ENCODE measurements at regions not wholly inside any gene's neighbourhood (a gene's known extent, or its start where the extent isn't known, plus 50 kb on each side); places are given as distances from the start of the nearest gene placed in this dataset.
A peak's percentile ranks its signal among the peaks of the same experiment; 100 is the strongest.

- Histone ChIP-seq H3K27me3 (ENCODE audit: insufficient read depth, low read length) (no peaks in the 10 kb centered on the region), H3K79me2 (ENCODE audit: control insufficient read depth, insufficient read depth, low read length, unreplicated experiment) (no peaks in the 10 kb centered on the region), H3K4me1 (ENCODE audit: control insufficient read depth, insufficient read depth, low read length, unreplicated experiment) (peaks cover 16% of the 10 kb centered on the region), H3K4me3 (ENCODE audit: low read depth, low read length) (no peak overlapping the region), H3K27ac (ENCODE audit: low read depth, low read length) (peak overlapping the region; percentile 74), H2AFZ (ENCODE audit: low read length, unreplicated experiment) (peak overlapping the region; percentile 81), H3K36me3 (ENCODE audit: insufficient read depth, low read length) (no peaks in the 10 kb centered on the region)
Measured at GRCh38 chr20:11716239-11716944, 201.3 kb upstream of the BTBD3 start.

GRCh38 chr20:11716945-11717248, 200.8 kb upstream of the BTBD3 start:
- no peak overlapping the region for H2AFZ ChIP-seq (ENCODE audit: low read length, unreplicated experiment)
- no peak overlapping the region for H3K4me3 ChIP-seq (ENCODE audit: low read depth, low read length)
- H3K27ac ChIP-seq (ENCODE audit: low read depth, low read length) = peak overlapping the region; percentile 74
- no peaks in the 10 kb centered on the region for H3K79me2 ChIP-seq (ENCODE audit: control insufficient read depth, insufficient read depth, low read length, unreplicated experiment)
- H3K4me1 ChIP-seq (ENCODE audit: control insufficient read depth, insufficient read depth, low read length, unreplicated experiment) = peaks cover 16% of the 10 kb centered on the region
- no peaks in the 10 kb centered on the region for H3K36me3 ChIP-seq (ENCODE audit: insufficient read depth, low read length)
- H3K27me3 ChIP-seq (ENCODE audit: insufficient read depth, low read length) = no peaks in the 10 kb centered on the region

GRCh38 chr20:11717562-11717961, 200.1 kb upstream of the BTBD3 start:
- Histone ChIP-seq H3K27me3 (ENCODE audit: insufficient read depth, low read length) (no peaks in the 10 kb centered on the region), H3K27ac (ENCODE audit: low read depth, low read length) (no peak overlapping the region), H3K79me2 (ENCODE audit: control insufficient read depth, insufficient read depth, low read length, unreplicated experiment) (no peaks in the 10 kb centered on the region), H2AFZ (ENCODE audit: low read length, unreplicated experiment) (no peak overlapping the region), H3K4me1 (ENCODE audit: control insufficient read depth, insufficient read depth, low read length, unreplicated experiment) (peaks cover 16% of the 10 kb centered on the region), H3K4me3 (ENCODE audit: low read depth, low read length) (no peak overlapping the region), H3K36me3 (ENCODE audit: insufficient read depth, low read length) (no peaks in the 10 kb centered on the region)

DNA sequence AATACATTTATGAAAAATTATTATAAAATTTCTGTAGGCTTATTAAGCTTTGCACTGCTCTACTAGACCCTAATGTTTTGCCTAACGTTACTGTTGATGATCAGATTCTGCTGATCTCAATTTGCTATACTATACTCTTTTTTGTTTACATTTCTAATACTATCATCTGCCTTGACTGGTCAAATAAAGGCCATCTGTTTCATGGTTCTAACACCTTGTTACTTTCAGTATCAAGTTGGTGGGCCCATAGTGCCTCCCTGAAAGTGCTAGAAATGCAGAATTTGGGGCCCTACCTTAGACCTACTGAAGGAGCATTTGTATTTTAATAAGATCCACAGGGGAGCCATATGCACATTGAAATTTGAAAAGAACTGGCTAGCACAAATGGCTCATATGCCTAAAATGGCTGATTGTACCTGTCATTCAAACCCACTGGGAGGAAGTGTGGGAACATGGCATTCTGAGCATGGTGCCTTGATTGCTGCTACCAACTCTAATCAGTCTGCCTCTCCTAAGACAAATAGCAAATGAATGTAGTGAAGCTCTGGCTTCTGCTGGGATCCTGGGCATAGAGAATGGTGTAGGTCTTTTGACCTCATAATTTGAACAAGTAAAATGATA, 199.1 kb upstream of the BTBD3 start:
- Histone ChIP-seq H3K4me3 (ENCODE audit: low read depth, low read length) (no peak overlapping the region), H3K27me3 (ENCODE audit: insufficient read depth, low read length) (no peaks in the 10 kb centered on the region)

DNA sequence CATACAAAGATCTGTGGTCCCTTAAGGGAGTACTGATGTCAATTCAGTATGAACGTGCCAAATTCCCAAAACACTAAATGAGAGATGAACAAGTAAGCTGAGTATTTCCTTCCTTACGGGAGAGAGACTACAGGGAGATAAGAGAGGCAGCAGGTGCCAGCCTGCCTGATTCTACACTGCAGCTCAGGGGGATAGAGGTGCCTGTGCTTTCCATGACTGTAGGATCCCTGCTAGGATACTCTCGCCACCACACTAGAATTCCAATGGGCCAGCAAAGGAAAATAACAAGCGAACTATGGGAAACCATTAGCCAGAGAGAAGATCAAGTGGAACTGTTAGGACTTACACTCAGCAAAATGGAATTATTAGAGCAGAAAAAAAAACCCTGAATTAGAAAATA, 198.5 kb upstream of the BTBD3 start:
- no peak overlapping the region for H3K27ac ChIP-seq (ENCODE audit: low read depth, low read length)
- no peaks in the 10 kb centered on the region for H3K27me3 ChIP-seq (ENCODE audit: insufficient read depth, low read length)
- no peaks in the 10 kb centered on the region for H3K79me2 ChIP-seq (ENCODE audit: control insufficient read depth, insufficient read depth, low read length, unreplicated experiment)
- H3K36me3 ChIP-seq (ENCODE audit: insufficient read depth, low read length) = no peaks in the 10 kb centered on the region
- no peak overlapping the region for H2AFZ ChIP-seq (ENCODE audit: low read length, unreplicated experiment)
- H3K4me3 ChIP-seq (ENCODE audit: low read depth, low read length) = no peak overlapping the region
- H3K4me1 ChIP-seq (ENCODE audit: control insufficient read depth, insufficient read depth, low read length, unreplicated experiment) = peaks cover 16% of the 10 kb centered on the region

More for the DNA sequence above, 199.1 kb upstream of the BTBD3 start:
- Histone ChIP-seq H3K36me3 (ENCODE audit: insufficient read depth, low read length) (no peaks in the 10 kb centered on the region), H3K4me1 (ENCODE audit: control insufficient read depth, insufficient read depth, low read length, unreplicated experiment) (peaks cover 16% of the 10 kb centered on the region), H3K79me2 (ENCODE audit: control insufficient read depth, insufficient read depth, low read length, unreplicated experiment) (no peaks in the 10 kb centered on the region), H3K27ac (ENCODE audit: low read depth, low read length) (no peak overlapping the region), H2AFZ (ENCODE audit: low read length, unreplicated experiment) (no peak overlapping the region)

- no peaks in the 10 kb centered on the region for H3K27me3 ChIP-seq (ENCODE audit: insufficient read depth, low read length)
- H3K79me2 ChIP-seq (ENCODE audit: control insufficient read depth, insufficient read depth, low read length, unreplicated experiment) = no peaks in the 10 kb centered on the region
- no peak overlapping the region for H3K27ac ChIP-seq (ENCODE audit: low read depth, low read length)
- H3K4me1 ChIP-seq (ENCODE audit: control insufficient read depth, insufficient read depth, low read length, unreplicated experiment) = peaks cover 8% of the 10 kb centered on the region
- H3K36me3 ChIP-seq (ENCODE audit: insufficient read depth, low read length) = no peaks in the 10 kb centered on the region
- no peak overlapping the region for H2AFZ ChIP-seq (ENCODE audit: low read length, unreplicated experiment)
- H3K4me3 ChIP-seq (ENCODE audit: low read depth, low read length) = no peak overlapping the region
Measured at GRCh38 chr20:11721411-11721810, 196.3 kb upstream of the BTBD3 start.

DNA sequence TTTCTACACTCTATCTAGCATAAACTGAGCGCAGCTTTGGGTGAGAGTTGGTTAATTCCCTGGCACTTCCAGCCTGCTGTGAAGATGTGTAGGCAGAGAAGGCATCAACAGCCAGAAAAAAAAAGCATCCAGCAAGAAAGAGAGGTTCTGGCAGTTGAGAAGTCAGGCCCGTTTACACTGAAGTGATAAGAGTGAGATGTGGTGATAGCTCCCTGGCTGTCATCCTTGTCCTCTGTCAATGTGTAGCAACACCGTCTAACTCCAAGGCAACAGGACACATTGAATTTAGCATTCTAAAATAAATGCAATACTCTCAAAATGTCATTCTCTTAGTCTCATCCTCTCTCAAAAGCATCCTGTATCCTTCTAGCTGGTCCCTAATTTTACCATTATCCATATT, 193.6 kb upstream of the BTBD3 start:
- H3K4me3 ChIP-seq (ENCODE audit: low read depth, low read length) = no peak overlapping the region
- no peaks in the 10 kb centered on the region for H3K79me2 ChIP-seq (ENCODE audit: control insufficient read depth, insufficient read depth, low read length, unreplicated experiment)
- no peak overlapping the region for H2AFZ ChIP-seq (ENCODE audit: low read length, unreplicated experiment)
- H3K27me3 ChIP-seq (ENCODE audit: insufficient read depth, low read length) = no peaks in the 10 kb centered on the region
- no peaks in the 10 kb centered on the region for H3K4me1 ChIP-seq (ENCODE audit: control insufficient read depth, insufficient read depth, low read length, unreplicated experiment)
- H3K27ac ChIP-seq (ENCODE audit: low read depth, low read length) = no peak overlapping the region
- H3K36me3 ChIP-seq (ENCODE audit: insufficient read depth, low read length) = no peaks in the 10 kb centered on the region

DNA sequence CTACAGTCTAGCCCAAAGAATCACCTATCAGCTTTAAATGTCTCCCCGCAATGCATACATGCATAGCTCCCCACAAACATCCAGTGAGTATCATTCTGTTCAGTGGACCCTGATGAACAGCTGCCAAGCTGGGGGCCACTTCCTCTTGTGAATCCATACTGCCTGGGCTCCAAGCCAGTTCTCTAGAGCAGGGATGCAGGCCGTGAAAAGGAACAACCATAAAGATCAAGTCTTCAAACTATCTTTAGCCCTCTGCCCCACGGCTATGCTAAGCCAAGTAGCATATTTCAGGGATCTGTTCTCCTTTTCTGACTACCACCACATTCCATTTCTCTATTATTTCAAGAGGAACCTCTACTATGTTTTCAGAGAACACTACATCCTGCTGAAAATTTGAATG, 191.7 kb upstream of the BTBD3 start:
- H3K27me3 ChIP-seq (ENCODE audit: insufficient read depth, low read length) = no peaks in the 10 kb centered on the region
- H3K27ac ChIP-seq (ENCODE audit: low read depth, low read length) = no peak overlapping the region
- H3K4me3 ChIP-seq (ENCODE audit: low read depth, low read length) = no peak overlapping the region
- no peaks in the 10 kb centered on the region for H3K79me2 ChIP-seq (ENCODE audit: control insufficient read depth, insufficient read depth, low read length, unreplicated experiment)
- H3K36me3 ChIP-seq (ENCODE audit: insufficient read depth, low read length) = no peaks in the 10 kb centered on the region
- no peaks in the 10 kb centered on the region for H3K4me1 ChIP-seq (ENCODE audit: control insufficient read depth, insufficient read depth, low read length, unreplicated experiment)
- no peak overlapping the region for H2AFZ ChIP-seq (ENCODE audit: low read length, unreplicated experiment)

- Histone ChIP-seq H3K27me3 (ENCODE audit: insufficient read depth, low read length) (no peaks in the 10 kb centered on the region), H3K36me3 (ENCODE audit: insufficient read depth, low read length) (no peaks in the 10 kb centered on the region), H3K4me1 (ENCODE audit: control insufficient read depth, insufficient read depth, low read length, unreplicated experiment) (no peaks in the 10 kb centered on the region), H3K4me3 (ENCODE audit: low read depth, low read length) (no peak overlapping the region), H3K27ac (ENCODE audit: low read depth, low read length) (no peak overlapping the region), H3K79me2 (ENCODE audit: control insufficient read depth, insufficient read depth, low read length, unreplicated experiment) (no peaks in the 10 kb centered on the region), H2AFZ (ENCODE audit: low read length, unreplicated experiment) (no peak overlapping the region)
Measured at GRCh38 chr20:11727708-11728107, 190.0 kb upstream of the BTBD3 start.

- Histone ChIP-seq H3K4me1 (ENCODE audit: control insufficient read depth, insufficient read depth, low read length, unreplicated experiment) (no peaks in the 10 kb centered on the region), H3K4me3 (ENCODE audit: low read depth, low read length) (no peak overlapping the region), H3K36me3 (ENCODE audit: insufficient read depth, low read length) (no peaks in the 10 kb centered on the region), H3K27ac (ENCODE audit: low read depth, low read length) (no peak overlapping the region), H2AFZ (ENCODE audit: low read length, unreplicated experiment) (no peak overlapping the region), H3K79me2 (ENCODE audit: control insufficient read depth, insufficient read depth, low read length, unreplicated experiment) (no peaks in the 10 kb centered on the region), H3K27me3 (ENCODE audit: insufficient read depth, low read length) (no peaks in the 10 kb centered on the region)
Measured at GRCh38 chr20:11728937-11729336, 188.8 kb upstream of the BTBD3 start.

DNA sequence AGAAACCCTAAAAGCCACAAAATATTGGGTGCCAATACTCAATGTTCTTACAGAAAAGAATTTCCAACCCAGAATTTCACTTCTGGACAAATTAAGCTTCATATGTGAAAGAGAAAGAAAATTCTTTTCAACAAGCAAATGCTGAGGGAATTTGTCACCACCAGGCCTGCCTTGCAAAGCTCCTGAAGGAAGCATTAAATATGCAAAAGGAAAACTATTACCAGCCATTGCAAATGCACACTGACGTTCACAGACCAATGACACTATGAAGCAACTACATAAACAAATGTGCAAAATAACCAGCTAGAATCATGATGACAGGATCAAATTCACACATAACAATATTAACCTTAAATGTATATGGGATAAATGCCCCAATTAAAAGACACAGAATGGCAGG, 187.9 kb upstream of the BTBD3 start:
- H3K4me3 ChIP-seq (ENCODE audit: low read depth, low read length) = no peak overlapping the region
- no peaks in the 10 kb centered on the region for H3K79me2 ChIP-seq (ENCODE audit: control insufficient read depth, insufficient read depth, low read length, unreplicated experiment)
- no peak overlapping the region for H2AFZ ChIP-seq (ENCODE audit: low read length, unreplicated experiment)
- no peaks in the 10 kb centered on the region for H3K4me1 ChIP-seq (ENCODE audit: control insufficient read depth, insufficient read depth, low read length, unreplicated experiment)
- no peak overlapping the region for H3K27ac ChIP-seq (ENCODE audit: low read depth, low read length)
- no peaks in the 10 kb centered on the region for H3K27me3 ChIP-seq (ENCODE audit: insufficient read depth, low read length)
- no peaks in the 10 kb centered on the region for H3K36me3 ChIP-seq (ENCODE audit: insufficient read depth, low read length)
